ENCODE measurements at regions not wholly inside any gene's neighbourhood (a gene's known extent, or its start where the extent isn't known, plus 50 kb on each side); places are given as distances from the start of the nearest gene placed in this dataset.

DNA sequence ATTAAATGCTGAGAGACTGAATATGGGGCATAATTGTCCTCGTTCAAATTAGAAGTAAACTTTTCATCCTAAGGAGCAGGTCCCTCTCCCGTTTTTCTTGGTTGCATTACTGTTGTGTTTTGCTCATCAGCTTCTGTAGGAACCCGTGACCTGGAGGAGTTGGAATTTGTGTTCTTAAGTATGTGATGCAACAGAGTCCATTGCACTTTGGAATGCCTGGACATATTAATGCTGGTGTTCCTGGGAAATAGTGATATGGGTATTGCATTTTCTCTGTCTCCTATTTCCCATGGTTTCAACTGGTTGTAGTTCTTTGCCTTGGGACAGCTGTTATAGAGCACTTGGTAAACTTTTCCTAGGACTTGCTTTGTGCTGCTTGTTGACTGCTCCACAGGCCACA, 417.8 kb upstream of the LCORL start:
- no TSS peak for BruUV-seq (replicated peaks)
- CTCF ChIA-PET = no interaction called here
- TF ChIP-seq EZH2 (IDR thresholded peaks at IDR 0.05; ENCODE audit: borderline replicate concordance, low read depth, low read length, poor library complexity, severe bottlenecking) = no peak
- TF ChIP-seq, protein P1, sequence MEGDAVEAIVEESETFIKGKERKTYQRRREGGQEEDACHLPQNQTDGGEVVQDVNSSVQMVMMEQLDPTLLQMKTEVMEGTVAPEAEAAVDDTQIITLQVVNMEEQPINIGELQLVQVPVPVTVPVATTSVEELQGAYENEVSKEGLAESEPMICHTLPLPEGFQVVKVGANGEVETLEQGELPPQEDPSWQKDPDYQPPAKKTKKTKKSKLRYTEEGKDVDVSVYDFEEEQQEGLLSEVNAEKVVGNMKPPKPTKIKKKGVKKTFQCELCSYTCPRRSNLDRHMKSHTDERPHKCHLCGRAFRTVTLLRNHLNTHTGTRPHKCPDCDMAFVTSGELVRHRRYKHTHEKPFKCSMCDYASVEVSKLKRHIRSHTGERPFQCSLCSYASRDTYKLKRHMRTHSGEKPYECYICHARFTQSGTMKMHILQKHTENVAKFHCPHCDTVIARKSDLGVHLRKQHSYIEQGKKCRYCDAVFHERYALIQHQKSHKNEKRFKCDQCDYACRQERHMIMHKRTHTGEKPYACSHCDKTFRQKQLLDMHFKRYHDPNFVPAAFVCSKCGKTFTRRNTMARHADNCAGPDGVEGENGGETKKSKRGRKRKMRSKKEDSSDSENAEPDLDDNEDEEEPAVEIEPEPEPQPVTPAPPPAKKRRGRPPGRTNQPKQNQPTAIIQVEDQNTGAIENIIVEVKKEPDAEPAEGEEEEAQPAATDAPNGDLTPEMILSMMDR (conservative IDR thresholded peaks at IDR 0.05; ENCODE audit: low read depth, low read length) = no peak

DNA sequence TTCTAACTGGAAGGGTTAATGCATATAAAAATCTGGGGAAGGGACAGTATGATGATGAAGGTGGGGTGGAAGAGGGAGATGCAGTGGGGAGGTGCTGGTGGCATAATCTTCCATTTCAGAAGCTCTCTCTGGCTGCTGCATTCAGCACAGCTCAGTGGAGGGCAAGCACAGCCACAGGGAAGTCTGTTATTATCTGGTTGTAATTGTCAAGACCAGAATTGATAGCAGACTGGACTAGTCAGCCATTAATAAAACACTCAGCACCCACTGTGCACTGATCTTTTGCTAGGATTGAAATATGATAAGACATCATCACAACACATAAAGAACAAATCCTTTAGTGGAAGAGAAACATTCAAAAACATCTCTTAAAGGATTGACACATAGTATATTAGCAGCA, 414.2 kb upstream of the LCORL start:
- H3K4me3 ChIP-seq (ENCODE audit: low read depth, low read length, poor library complexity, severe bottlenecking) = no peak overlapping the region
- no TSS peak for BruUV-seq (replicated peaks)
- no peaks in the 10 kb centered on the region for H3K9me3 ChIP-seq (ENCODE audit: low read depth, low read length, poor library complexity, severe bottlenecking)
- ChIA-PET POLR2A (ENCODE audit: low non-redundant PET) (no interaction called here), CTCF (no interaction called here)
- intact Hi-C loops (cut with micrococcal nuclease; ENCODE audit: unreplicated experiment) = no loop called here
- no peak overlapping the region for H3K27ac ChIP-seq (ENCODE audit: low read depth, low read length, poor library complexity, severe bottlenecking)
- DNase-seq (ENCODE audit: low spot score) = no peak
- TF ChIP-seq, protein P1 (conservative IDR thresholded peaks at IDR 0.05; ENCODE audit: low read depth, low read length) = no peak
- TF ChIP-seq EZH2 (IDR thresholded peaks at IDR 0.05; ENCODE audit: borderline replicate concordance, low read depth, low read length, poor library complexity, severe bottlenecking) = no peak
- H3K4me1 ChIP-seq (ENCODE audit: insufficient read depth, low read length, poor library complexity, severe bottlenecking) = no peaks in the 10 kb centered on the region
- H3K36me3 ChIP-seq (ENCODE audit: insufficient read depth, low read length, poor library complexity, severe bottlenecking) = no peaks in the 10 kb centered on the region
- H3K27me3 ChIP-seq (replicated peaks; ENCODE audit: insufficient read depth, low read depth, low read length, poor library complexity) = no peaks in the 10 kb centered on the region

More for the DNA sequence above, 417.8 kb upstream of the LCORL start:
- Histone ChIP-seq H3K36me3 (ENCODE audit: insufficient read depth, low read length, poor library complexity, severe bottlenecking) (no peaks in the 10 kb centered on the region), H3K27ac (ENCODE audit: low read depth, low read length, poor library complexity, severe bottlenecking) (no peak overlapping the region), H3K4me1 (ENCODE audit: insufficient read depth, low read length, poor library complexity, severe bottlenecking) (no peaks in the 10 kb centered on the region), H3K9me3 (ENCODE audit: low read depth, low read length, poor library complexity, severe bottlenecking) (no peaks in the 10 kb centered on the region), H3K4me3 (ENCODE audit: low read depth, low read length, poor library complexity, severe bottlenecking) (no peak overlapping the region), H3K27me3 (replicated peaks; ENCODE audit: insufficient read depth, low read depth, low read length, poor library complexity) (no peaks in the 10 kb centered on the region)
- intact Hi-C loops (cut with micrococcal nuclease; ENCODE audit: unreplicated experiment) = no loop called here
- POLR2A ChIA-PET (ENCODE audit: low non-redundant PET) = no interaction called here
- no peak for DNase-seq (ENCODE audit: low spot score)

DNA sequence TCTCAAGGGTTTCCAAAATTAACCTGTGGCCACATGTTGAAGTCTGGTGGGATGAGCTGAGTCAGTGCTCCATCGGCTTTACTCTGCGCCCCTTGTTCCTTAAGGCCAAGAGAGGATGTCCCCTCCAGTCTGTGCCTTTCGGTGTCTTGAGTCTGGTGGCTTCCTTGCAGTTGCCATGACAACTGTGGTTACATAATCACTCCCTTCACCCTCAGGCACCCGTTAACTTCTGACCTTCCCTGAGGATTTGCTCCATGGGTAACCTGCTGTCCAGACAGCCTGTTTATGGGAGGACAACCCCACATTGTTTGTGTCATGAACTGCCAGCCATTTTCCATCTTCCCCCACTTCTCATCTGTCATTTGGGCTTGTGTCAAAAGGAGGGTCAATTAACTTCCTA, 401.1 kb upstream of the LCORL start:
- intact Hi-C loops (cut with micrococcal nuclease; ENCODE audit: unreplicated experiment) = no loop called here
- BruUV-seq (replicated peaks) = no TSS peak

More for the DNA sequence above, 401.1 kb upstream of the LCORL start:
- no peaks in the 10 kb centered on the region for H3K9me3 ChIP-seq (ENCODE audit: low read depth, low read length, poor library complexity, severe bottlenecking)
- H3K27ac ChIP-seq (ENCODE audit: low read depth, low read length, poor library complexity, severe bottlenecking) = no peak overlapping the region
- no peaks in the 10 kb centered on the region for H3K27me3 ChIP-seq (replicated peaks; ENCODE audit: insufficient read depth, low read depth, low read length, poor library complexity)
- CTCF ChIA-PET = no interaction called here
- H3K4me1 ChIP-seq (ENCODE audit: insufficient read depth, low read length, poor library complexity, severe bottlenecking) = no peaks in the 10 kb centered on the region
- POLR2A ChIA-PET (ENCODE audit: low non-redundant PET) = no interaction called here
- no peak for DNase-seq (ENCODE audit: low spot score)
- no peak overlapping the region for H3K4me3 ChIP-seq (ENCODE audit: low read depth, low read length, poor library complexity, severe bottlenecking)
- TF ChIP-seq, protein P1 (conservative IDR thresholded peaks at IDR 0.05; ENCODE audit: low read depth, low read length) = no peak
- TF ChIP-seq EZH2 (IDR thresholded peaks at IDR 0.05; ENCODE audit: borderline replicate concordance, low read depth, low read length, poor library complexity, severe bottlenecking) = no peak
- no peaks in the 10 kb centered on the region for H3K36me3 ChIP-seq (ENCODE audit: insufficient read depth, low read length, poor library complexity, severe bottlenecking)
